Thyroid gland (tissue), 4 donors: ENCODE measurements at regions not wholly inside any gene's neighbourhood (a gene's known extent, or its start where the extent isn't known, plus 50 kb on each side); places are given as distances from the start of the nearest gene placed in this dataset.

Experiments
- POLR2A ChIP-seq, 2 donors: fragments of 450-650 bp; IDR thresholded peaks; one replicate each; pipeline ENCODE4 v1.6.1; 2017; ENCODE audit warnings: antibody characterized with exemption in 2 of 2, mild to moderate bottlenecking in 2 of 2, moderate library complexity in 1 of 2
- TF ChIP-seq, protein P1 (sequence below), 6 experiments: fragments of 200-600 bp in 3 of 6; fragments of 450-650 bp in 3 of 6; sonication (generic) in 3 of 6; IDR thresholded peaks; one replicate each; pipeline ENCODE4 v1.5.1; 2016 to 2019; ENCODE audit warnings: antibody characterized with exemption in 6 of 6, mild to moderate bottlenecking in 2 of 6, inconsistent platforms in 1 of 6, moderate library complexity in 1 of 6

DNA sequence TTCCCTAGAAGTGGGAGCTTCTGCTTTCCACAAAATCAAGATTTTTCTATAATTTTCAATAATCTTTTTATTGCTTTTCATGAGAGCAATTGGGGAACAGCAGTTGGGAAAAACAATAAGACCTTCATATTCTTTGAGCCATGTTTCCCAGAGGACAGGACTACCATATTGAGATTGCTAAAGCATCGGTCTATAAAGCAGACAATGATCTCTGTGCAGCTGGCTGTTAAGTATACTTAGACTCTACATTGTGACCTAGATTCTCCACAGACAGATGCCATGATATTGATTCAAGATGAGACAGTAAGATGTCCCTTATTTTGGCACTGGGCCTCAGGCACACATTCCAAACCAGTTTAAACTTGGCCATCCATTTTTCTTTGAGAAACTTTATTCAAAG lies 1178.7 kb downstream of the SUCLG1 start:
- TF ChIP-seq, protein P1, sequence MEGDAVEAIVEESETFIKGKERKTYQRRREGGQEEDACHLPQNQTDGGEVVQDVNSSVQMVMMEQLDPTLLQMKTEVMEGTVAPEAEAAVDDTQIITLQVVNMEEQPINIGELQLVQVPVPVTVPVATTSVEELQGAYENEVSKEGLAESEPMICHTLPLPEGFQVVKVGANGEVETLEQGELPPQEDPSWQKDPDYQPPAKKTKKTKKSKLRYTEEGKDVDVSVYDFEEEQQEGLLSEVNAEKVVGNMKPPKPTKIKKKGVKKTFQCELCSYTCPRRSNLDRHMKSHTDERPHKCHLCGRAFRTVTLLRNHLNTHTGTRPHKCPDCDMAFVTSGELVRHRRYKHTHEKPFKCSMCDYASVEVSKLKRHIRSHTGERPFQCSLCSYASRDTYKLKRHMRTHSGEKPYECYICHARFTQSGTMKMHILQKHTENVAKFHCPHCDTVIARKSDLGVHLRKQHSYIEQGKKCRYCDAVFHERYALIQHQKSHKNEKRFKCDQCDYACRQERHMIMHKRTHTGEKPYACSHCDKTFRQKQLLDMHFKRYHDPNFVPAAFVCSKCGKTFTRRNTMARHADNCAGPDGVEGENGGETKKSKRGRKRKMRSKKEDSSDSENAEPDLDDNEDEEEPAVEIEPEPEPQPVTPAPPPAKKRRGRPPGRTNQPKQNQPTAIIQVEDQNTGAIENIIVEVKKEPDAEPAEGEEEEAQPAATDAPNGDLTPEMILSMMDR (IDR thresholded peaks at IDR 0.05): no peak
- no peak for TF ChIP-seq POLR2A (IDR thresholded peaks at IDR 0.05)
